ENCODE measurements at regions not wholly inside any gene's neighbourhood (a gene's known extent, or its start where the extent isn't known, plus 50 kb on each side); places are given as distances from the start of the nearest gene placed in this dataset.

- Histone ChIP-seq H3K27me3 (ENCODE audit: control insufficient read depth, insufficient read depth, low read length) (no peaks in the 10 kb centered on the region), H3K9me3 (ENCODE audit: control insufficient read depth, low read depth, low read length) (no peaks in the 10 kb centered on the region), H3K27ac (ENCODE audit: low read length) (no peak overlapping the region), H3K4me3 (ENCODE audit: low read length) (no peak overlapping the region), H3K36me3 (ENCODE audit: control insufficient read depth, insufficient read depth, low read length) (no peaks in the 10 kb centered on the region), H3K4me1 (ENCODE audit: control insufficient read depth, insufficient read depth, low read length) (no peaks in the 10 kb centered on the region)
- DNase-seq = no peak
- 100% methylated on average over 2 of the region's 6 CpGs for WGBS (ENCODE audit: insufficient coverage, low lambda C conversion rate)
Measured at GRCh38 chr13:20351281-20352022, 119.3 kb upstream of the GJB6 start.

GRCh38 chr13:20350819-20351218 is 118.7 kb upstream of the GJB6 start:
- Histone ChIP-seq H3K27me3 (ENCODE audit: control insufficient read depth, insufficient read depth, low read length) (no peaks in the 10 kb centered on the region), H3K36me3 (ENCODE audit: control insufficient read depth, insufficient read depth, low read length) (no peaks in the 10 kb centered on the region), H3K4me1 (ENCODE audit: control insufficient read depth, insufficient read depth, low read length) (no peaks in the 10 kb centered on the region), H3K4me3 (ENCODE audit: low read length) (no peak overlapping the region), H3K9me3 (ENCODE audit: control insufficient read depth, low read depth, low read length) (no peaks in the 10 kb centered on the region), H3K27ac (ENCODE audit: low read length) (no peak overlapping the region)
- no peak for DNase-seq
- WGBS (ENCODE audit: insufficient coverage, low lambda C conversion rate) = no CpG with 5 or more reads among the region's 6 CpGs

GRCh38 chr13:20350382-20350763 is 118.3 kb upstream of the GJB6 start:
- Histone ChIP-seq H3K36me3 (ENCODE audit: control insufficient read depth, insufficient read depth, low read length) (no peaks in the 10 kb centered on the region), H3K9me3 (ENCODE audit: control insufficient read depth, low read depth, low read length) (no peaks in the 10 kb centered on the region), H3K27ac (ENCODE audit: low read length) (no peak overlapping the region), H3K27me3 (ENCODE audit: control insufficient read depth, insufficient read depth, low read length) (no peaks in the 10 kb centered on the region), H3K4me1 (ENCODE audit: control insufficient read depth, insufficient read depth, low read length) (no peaks in the 10 kb centered on the region), H3K4me3 (ENCODE audit: low read length) (no peak overlapping the region)
- no peak for DNase-seq
- WGBS (ENCODE audit: insufficient coverage, low lambda C conversion rate) = no CpG with 5 or more reads among the region's 3 CpGs

- no peaks in the 10 kb centered on the region for H3K9me3 ChIP-seq (ENCODE audit: control insufficient read depth, low read depth, low read length)
- 91% methylated on average over 4 of the region's 17 CpGs for WGBS (ENCODE audit: insufficient coverage, low lambda C conversion rate)
- DNase-seq = no peak
Measured at GRCh38 chr13:20349564-20350381, 117.7 kb upstream of the GJB6 start.

GRCh38 chr13:20348645-20349408 is 116.7 kb upstream of the GJB6 start:
- 100% methylated on average over 2 of the region's 8 CpGs for whole genome bisulfite sequencing (ENCODE audit: insufficient coverage, low lambda C conversion rate)
- no peak for DNase-seq
- Histone ChIP-seq H3K36me3 (ENCODE audit: control insufficient read depth, insufficient read depth, low read length) (no peaks in the 10 kb centered on the region), H3K4me3 (ENCODE audit: low read length) (no peak overlapping the region), H3K4me1 (ENCODE audit: control insufficient read depth, insufficient read depth, low read length) (no peaks in the 10 kb centered on the region), H3K27me3 (ENCODE audit: control insufficient read depth, insufficient read depth, low read length) (no peaks in the 10 kb centered on the region), H3K9me3 (ENCODE audit: control insufficient read depth, low read depth, low read length) (no peaks in the 10 kb centered on the region), H3K27ac (ENCODE audit: low read length) (no peak overlapping the region)

More at GRCh38 chr13:20349564-20350381, 117.7 kb upstream of the GJB6 start:
- Histone ChIP-seq H3K4me3 (ENCODE audit: low read length) (no peak overlapping the region), H3K27ac (ENCODE audit: low read length) (no peak overlapping the region), H3K4me1 (ENCODE audit: control insufficient read depth, insufficient read depth, low read length) (no peaks in the 10 kb centered on the region), H3K36me3 (ENCODE audit: control insufficient read depth, insufficient read depth, low read length) (no peaks in the 10 kb centered on the region), H3K27me3 (ENCODE audit: control insufficient read depth, insufficient read depth, low read length) (no peaks in the 10 kb centered on the region)

- DNase-seq = no peak
- no peaks in the 10 kb centered on the region for H3K4me1 ChIP-seq (ENCODE audit: control insufficient read depth, insufficient read depth, low read length)
- WGBS (ENCODE audit: insufficient coverage, low lambda C conversion rate) = 91% methylated on average over 4 of the region's 10 CpGs
- no peak overlapping the region for H3K4me3 ChIP-seq (ENCODE audit: low read length)
- no peaks in the 10 kb centered on the region for H3K36me3 ChIP-seq (ENCODE audit: control insufficient read depth, insufficient read depth, low read length)
- no peak overlapping the region for H3K27ac ChIP-seq (ENCODE audit: low read length)
- H3K27me3 ChIP-seq (ENCODE audit: control insufficient read depth, insufficient read depth, low read length) = no peaks in the 10 kb centered on the region
- H3K9me3 ChIP-seq (ENCODE audit: control insufficient read depth, low read depth, low read length) = no peaks in the 10 kb centered on the region
Measured at GRCh38 chr13:20348018-20348417, 115.9 kb upstream of the GJB6 start.

- H3K36me3 ChIP-seq (ENCODE audit: control insufficient read depth, insufficient read depth, low read length) = no peaks in the 10 kb centered on the region
- H3K4me1 ChIP-seq (ENCODE audit: control insufficient read depth, insufficient read depth, low read length) = no peaks in the 10 kb centered on the region
- WGBS (ENCODE audit: insufficient coverage, low lambda C conversion rate) = no CpG with 5 or more reads among the region's 10 CpGs
- DNase-seq = no peak
- H3K27ac ChIP-seq (ENCODE audit: low read length) = no peak overlapping the region
- H3K9me3 ChIP-seq (ENCODE audit: control insufficient read depth, low read depth, low read length) = no peaks in the 10 kb centered on the region
- H3K27me3 ChIP-seq (ENCODE audit: control insufficient read depth, insufficient read depth, low read length) = no peaks in the 10 kb centered on the region
- H3K4me3 ChIP-seq (ENCODE audit: low read length) = no peak overlapping the region
Measured at GRCh38 chr13:20344836-20345490, 112.8 kb upstream of the GJB6 start.

GRCh38 chr13:20342311-20342710 is 110.2 kb upstream of the GJB6 start:
- no peaks in the 10 kb centered on the region for H3K27me3 ChIP-seq (ENCODE audit: control insufficient read depth, insufficient read depth, low read length)
- no peak overlapping the region for H3K27ac ChIP-seq (ENCODE audit: low read length)
- no peaks in the 10 kb centered on the region for H3K9me3 ChIP-seq (ENCODE audit: control insufficient read depth, low read depth, low read length)
- no peaks in the 10 kb centered on the region for H3K4me1 ChIP-seq (ENCODE audit: control insufficient read depth, insufficient read depth, low read length)
- H3K36me3 ChIP-seq (ENCODE audit: control insufficient read depth, insufficient read depth, low read length) = no peaks in the 10 kb centered on the region
- DNase-seq = no peak
- H3K4me3 ChIP-seq (ENCODE audit: low read length) = no peak overlapping the region
- WGBS (ENCODE audit: insufficient coverage, low lambda C conversion rate) = no CpG with 5 or more reads among the region's 3 CpGs

- Histone ChIP-seq H3K4me3 (ENCODE audit: low read length) (no peak overlapping the region), H3K27me3 (ENCODE audit: control insufficient read depth, insufficient read depth, low read length) (peaks cover 4% of the 10 kb centered on the region), H3K9me3 (ENCODE audit: control insufficient read depth, low read depth, low read length) (no peaks in the 10 kb centered on the region), H3K4me1 (ENCODE audit: control insufficient read depth, insufficient read depth, low read length) (no peaks in the 10 kb centered on the region), H3K27ac (ENCODE audit: low read length) (no peak overlapping the region), H3K36me3 (ENCODE audit: control insufficient read depth, insufficient read depth, low read length) (no peaks in the 10 kb centered on the region)
- WGBS (ENCODE audit: insufficient coverage, low lambda C conversion rate) = 80% methylated on average over 1 of the region's 10 CpGs
- no peak for DNase-seq
Measured at GRCh38 chr13:20340759-20341171, 108.6 kb upstream of the GJB6 start.
